Mucosa of gallbladder (tissue), 1 donor: ENCODE measurements at regions not wholly inside any gene's neighbourhood (a gene's known extent, or its start where the extent isn't known, plus 50 kb on each side); places are given as distances from the start of the nearest gene placed in this dataset.
"Not testable (repeated sequence)": the region's sequence is repeated elsewhere in the genome, so short reads cannot be mapped to it uniquely, and the experiment has no call there.

Source experiments
- DNase-seq: peaks from one replicate; pipeline ENCODE4 v3.0.0-alpha.2; 2020; ENCODE audit warnings: low spot score
- donor health status: DM: no; HTN: no; CAD: no.

GRCh38 chr10:64201936-64202335 lies 680.7 kb downstream of the REEP3 start:
- no peak for DNase-seq

- not testable (repeated sequence) for DNase-seq
Measured at GRCh38 chr10:64204504-64204903, 683.3 kb downstream of the REEP3 start.

GRCh38 chr10:64206409-64206808 lies 685.2 kb downstream of the REEP3 start:
- DNase-seq: no peak

GRCh38 chr10:64209561-64209960 lies 688.4 kb downstream of the REEP3 start:
- DNase-seq: no peak

GRCh38 chr10:64210211-64210610 lies 689.0 kb downstream of the REEP3 start:
- no peak for DNase-seq

- no peak for DNase-seq
Measured at GRCh38 chr10:64211466-64211865, 690.3 kb downstream of the REEP3 start.

- no peak for DNase-seq
Measured at GRCh38 chr10:64215088-64215487, 693.9 kb downstream of the REEP3 start.

GRCh38 chr10:64219271-64220025 lies 698.2 kb downstream of the REEP3 start:
- no peak for DNase-seq

- no peak for DNase-seq
Measured at GRCh38 chr10:64234489-64234888, 713.3 kb downstream of the REEP3 start.

GRCh38 chr10:64257704-64258103 lies 736.5 kb downstream of the REEP3 start:
- DNase-seq: no peak

GRCh38 chr10:64261092-64261491 lies 739.9 kb downstream of the REEP3 start:
- no peak for DNase-seq

GRCh38 chr10:64261676-64262075 lies 740.5 kb downstream of the REEP3 start:
- DNase-seq: no peak

- no peak for DNase-seq
Measured at GRCh38 chr10:64265961-64266360, 744.8 kb downstream of the REEP3 start.

GRCh38 chr10:64271508-64271907 lies 750.3 kb downstream of the REEP3 start:
- no peak for DNase-seq

- DNase-seq: no peak
Measured at GRCh38 chr10:64271983-64272382, 750.8 kb downstream of the REEP3 start.

- no peak for DNase-seq
Measured at GRCh38 chr10:64275001-64275400, 753.8 kb downstream of the REEP3 start.

GRCh38 chr10:64275774-64276173 lies 754.6 kb downstream of the REEP3 start:
- no peak for DNase-seq

GRCh38 chr10:64277536-64277935 lies 756.3 kb downstream of the REEP3 start:
- no peak for DNase-seq

GRCh38 chr10:64283621-64284020 lies 762.4 kb downstream of the REEP3 start:
- no peak for DNase-seq

GRCh38 chr10:64286533-64286932 lies 765.3 kb downstream of the REEP3 start:
- no peak for DNase-seq

GRCh38 chr10:64288404-64288803 lies 767.2 kb downstream of the REEP3 start:
- DNase-seq: no peak

- no peak for DNase-seq
Measured at GRCh38 chr10:64303566-64303965, 782.4 kb downstream of the REEP3 start.

- no peak for DNase-seq
Measured at GRCh38 chr10:64306729-64307327, 785.6 kb downstream of the REEP3 start.

- no peak for DNase-seq
Measured at GRCh38 chr10:64312876-64313275, 791.7 kb downstream of the REEP3 start.
